ENCODE measurements at regions not wholly inside any gene's neighbourhood (a gene's known extent, or its start where the extent isn't known, plus 50 kb on each side); places are given as distances from the start of the nearest gene placed in this dataset.

- no peak for DNase-seq
- Mint-ChIP-seq H3K27me3 (ENCODE audit: insufficient read depth) (peaks cover 2% of the 10 kb centered on the region), H3K27ac (no peak overlapping the region), H3K4me1 (ENCODE audit: low read depth) (peaks cover 1% of the 10 kb centered on the region; the same call in 1 of the 2 replicates), H3K36me3 (ENCODE audit: low read depth) (no peaks in the 10 kb centered on the region), H3K9me3 (no peaks in the 10 kb centered on the region), H3K4me3 (no peak overlapping the region)
- no peak for TF ChIP-seq CTCF (IDR thresholded peaks at IDR 0.05)
These were observed 784.5 kb downstream of the TBL1XR1 start for GRCh38 chr3:176412771-176413170.

GRCh38 chr3:176403531-176403930, 793.8 kb downstream of the TBL1XR1 start:
- TF ChIP-seq CTCF (IDR thresholded peaks at IDR 0.05), result no peak
- Mint-ChIP-seq H3K4me1 (ENCODE audit: low read depth) (peaks cover 12% of the 10 kb centered on the region), H3K27ac (no peak overlapping the region), H3K4me3 (no peak overlapping the region), H3K9me3 (no peaks in the 10 kb centered on the region; the same call in 1 of the 2 replicates), H3K27me3 (ENCODE audit: insufficient read depth) (no peaks in the 10 kb centered on the region), H3K36me3 (ENCODE audit: low read depth) (no peaks in the 10 kb centered on the region)
- no peak for DNase-seq

- Mint-ChIP-seq H3K9me3 (peaks cover 8% of the 10 kb centered on the region), H3K36me3 (ENCODE audit: low read depth) (peaks cover 4% of the 10 kb centered on the region; the same call in 1 of the 2 replicates)
These were observed 796.1 kb downstream of the TBL1XR1 start for GRCh38 chr3:176401211-176401610.

GRCh38 chr3:176399193-176399592, 798.1 kb downstream of the TBL1XR1 start:
- no peaks in the 10 kb centered on the region for H3K27me3 Mint-ChIP-seq (ENCODE audit: insufficient read depth)
- H3K36me3 Mint-ChIP-seq (ENCODE audit: low read depth), result peaks cover 4% of the 10 kb centered on the region; the same call in 1 of the 2 replicates
- no peak for DNase-seq
- H3K27ac Mint-ChIP-seq, result no peak overlapping the region
- H3K9me3 Mint-ChIP-seq, result peaks cover 8% of the 10 kb centered on the region
- no peak for TF ChIP-seq CTCF (IDR thresholded peaks at IDR 0.05)
- peaks cover 5% of the 10 kb centered on the region for H3K4me1 Mint-ChIP-seq (ENCODE audit: low read depth)
- H3K4me3 Mint-ChIP-seq, result no peak overlapping the region

More at GRCh38 chr3:176401211-176401610, 796.1 kb downstream of the TBL1XR1 start:
- Mint-ChIP-seq H3K27ac (no peak overlapping the region), H3K4me3 (no peak overlapping the region; the same call in 1 of the 2 replicates), H3K27me3 (ENCODE audit: insufficient read depth) (no peaks in the 10 kb centered on the region), H3K4me1 (ENCODE audit: low read depth) (peaks cover 5% of the 10 kb centered on the region)
- no peak for TF ChIP-seq CTCF (IDR thresholded peaks at IDR 0.05)
- no peak for DNase-seq

GRCh38 chr3:176395240-176395639, 802.0 kb downstream of the TBL1XR1 start:
- no peak overlapping the region for H3K27ac Mint-ChIP-seq
- H3K4me3 Mint-ChIP-seq, result no peak overlapping the region
- H3K36me3 Mint-ChIP-seq (ENCODE audit: low read depth), result peaks cover 8% of the 10 kb centered on the region
- H3K9me3 Mint-ChIP-seq, result peaks cover 8% of the 10 kb centered on the region
- H3K27me3 Mint-ChIP-seq (ENCODE audit: insufficient read depth), result no peaks in the 10 kb centered on the region; the same call in 1 of the 2 replicates
- no peaks in the 10 kb centered on the region for H3K4me1 Mint-ChIP-seq (ENCODE audit: low read depth)
- no peak for DNase-seq
- no peak for TF ChIP-seq CTCF (IDR thresholded peaks at IDR 0.05)

DNA sequence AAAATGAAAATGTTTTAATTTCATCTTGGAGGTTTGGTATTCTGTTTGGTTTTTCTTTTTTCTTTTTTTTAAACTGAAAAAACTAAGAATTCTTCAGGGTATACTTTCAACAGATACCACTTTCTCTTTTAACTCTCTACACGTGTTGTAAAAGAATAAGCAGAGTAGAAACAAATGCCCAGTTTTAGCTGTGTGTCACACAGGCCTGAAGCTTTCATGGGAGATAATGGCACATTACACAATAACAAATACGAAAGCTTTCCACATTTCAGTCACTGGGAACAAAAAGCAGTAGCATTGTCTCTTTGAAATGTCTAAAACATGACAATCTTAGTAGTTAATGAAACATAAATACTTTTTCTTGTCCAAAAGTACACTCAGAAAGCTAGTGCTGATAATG, 818.5 kb downstream of the TBL1XR1 start:
- no peaks in the 10 kb centered on the region for H3K27me3 Mint-ChIP-seq (ENCODE audit: insufficient read depth)
- no peaks in the 10 kb centered on the region for H3K4me1 Mint-ChIP-seq (ENCODE audit: low read depth)
- H3K4me3 Mint-ChIP-seq, result no peak overlapping the region
- H3K27ac Mint-ChIP-seq, result no peak overlapping the region
- H3K9me3 Mint-ChIP-seq, result peaks cover 4% of the 10 kb centered on the region; the same call in 1 of the 2 replicates
- H3K36me3 Mint-ChIP-seq (ENCODE audit: low read depth), result no peaks in the 10 kb centered on the region
- TF ChIP-seq CTCF (IDR thresholded peaks at IDR 0.05), result no peak
- DNase-seq, result no peak
